Stimulated activated CD8-positive, alpha-beta memory T cell treated with anti-CD3 and anti-CD28 coated beads, Interleukin-4, amount 100 ng/mL, for 48 hours (primary cell): ENCODE measurements at regions not wholly inside any gene's neighbourhood (a gene's known extent, or its start where the extent isn't known, plus 50 kb on each side); places are given as distances from the start of the nearest gene placed in this dataset.
A peak's percentile ranks its signal among the peaks of the same experiment; 100 is the strongest.
"Not testable (repeated sequence)": the region's sequence is repeated elsewhere in the genome, so short reads cannot be mapped to it uniquely, and the experiment has no call there.

Source experiments
- DNase-seq: peaks from one replicate; pipeline ENCODE4 v3.0.0-alpha.2; 2020

DNA sequence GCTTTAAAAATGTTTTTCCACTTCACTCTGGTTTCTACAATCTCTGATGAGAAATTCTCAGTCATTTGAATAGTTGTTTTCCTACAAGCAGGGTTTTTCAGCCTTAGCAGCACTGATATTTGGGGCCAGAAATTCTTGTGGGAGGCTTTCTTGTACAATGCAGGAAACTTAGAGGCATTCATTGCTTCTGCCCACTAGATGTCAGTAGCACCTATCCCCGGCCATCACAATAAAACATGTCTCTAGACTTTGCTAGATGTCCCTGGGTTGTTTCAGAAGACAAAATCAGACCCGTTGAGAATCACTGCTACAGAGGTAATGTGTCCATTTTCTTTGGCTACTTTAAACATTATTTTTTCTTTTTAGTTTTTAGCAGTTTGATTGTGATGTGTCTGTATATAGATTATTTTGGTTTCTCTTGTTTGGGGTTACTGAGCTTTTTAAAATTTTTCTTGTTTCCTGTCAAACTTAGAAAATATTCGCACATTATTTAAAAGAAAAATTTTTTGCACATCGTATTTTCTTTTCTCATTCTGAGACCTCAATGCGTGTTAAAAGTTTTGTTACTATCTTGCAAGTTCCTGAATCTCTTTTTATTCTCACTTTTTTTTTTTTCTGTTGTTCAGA lies 60.8 kb upstream of the CCDC179 start:
- no peak for DNase-seq

DNA sequence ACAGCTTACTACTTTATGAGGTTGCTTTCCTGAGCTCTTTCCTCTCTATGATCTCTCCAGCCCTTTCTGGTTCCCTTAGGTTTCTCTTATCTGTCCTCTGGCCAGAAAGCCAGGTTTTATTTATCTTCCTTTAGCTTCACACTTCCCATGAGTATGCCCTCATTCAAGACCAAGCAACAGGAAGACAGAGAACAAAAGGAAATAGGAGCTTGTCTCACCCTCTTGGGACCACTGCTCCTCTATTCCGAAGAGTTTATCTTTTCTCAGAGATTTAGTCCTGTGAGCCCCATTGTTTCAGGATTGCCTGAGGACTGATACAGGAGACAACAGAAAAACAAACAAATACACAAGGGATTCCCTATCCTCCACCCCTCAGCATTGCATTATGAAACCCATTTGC lies 62.4 kb upstream of the CCDC179 start:
- DNase-seq: no peak

DNA sequence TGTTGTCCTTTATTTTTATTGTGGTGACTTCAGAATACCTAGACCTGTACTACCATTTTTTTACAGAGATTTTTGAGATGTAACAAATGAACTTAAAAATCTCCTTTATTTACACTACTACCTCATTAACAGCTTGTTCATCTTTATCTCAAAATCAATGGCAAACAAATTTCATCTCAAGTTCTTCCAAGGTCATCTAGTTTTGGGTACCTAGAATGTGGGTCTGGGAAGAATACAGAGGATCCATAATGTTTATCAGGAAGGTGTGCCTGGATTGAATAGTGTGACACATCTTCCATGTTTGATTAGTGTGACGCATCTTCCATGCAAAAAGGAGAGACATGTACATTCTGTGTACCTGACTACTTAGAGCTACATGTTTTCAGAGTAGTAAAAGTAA lies 63.3 kb upstream of the CCDC179 start:
- no peak for DNase-seq

- DNase-seq: no peak
These were observed 66.1 kb upstream of the CCDC179 start for GRCh38 chr11:22926341-22926740.

GRCh38 chr11:22927793-22928192 lies 67.5 kb upstream of the CCDC179 start:
- no peak for DNase-seq

DNA sequence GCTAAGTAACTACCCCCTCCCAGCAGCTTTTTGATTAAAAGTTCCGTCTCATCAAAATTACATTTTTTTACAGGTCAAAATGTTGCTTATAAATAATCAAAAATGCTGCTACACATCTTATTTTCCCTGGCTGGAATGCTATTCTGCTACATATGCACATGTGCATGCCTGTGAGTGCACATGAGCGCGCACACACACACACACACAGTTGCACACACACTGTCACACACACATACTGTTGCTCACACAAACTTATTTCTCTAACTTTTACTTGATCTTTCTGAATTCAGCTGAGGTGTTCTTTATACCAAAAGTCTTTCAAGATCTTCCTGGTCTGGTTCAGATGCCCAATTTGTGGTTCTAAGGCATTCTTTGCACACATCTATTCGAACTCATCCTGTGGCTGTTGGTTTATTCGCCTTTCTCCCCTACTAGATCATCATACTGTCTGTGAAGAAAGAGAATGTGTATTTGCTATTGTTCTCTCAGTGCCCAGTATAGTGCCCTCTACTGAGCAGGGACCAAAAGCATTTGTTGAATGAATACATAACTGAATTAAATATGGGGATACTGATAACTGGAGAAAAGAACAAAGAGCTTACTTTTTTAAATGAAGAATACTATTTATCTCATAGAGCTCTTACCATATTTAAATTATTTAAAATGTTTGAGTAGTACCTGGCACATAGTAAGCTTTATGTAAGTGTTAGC lies 68.1 kb upstream of the CCDC179 start:
- no peak for DNase-seq

GRCh38 chr11:22930816-22931594 lies 70.7 kb upstream of the CCDC179 start:
- DNase-seq: no peak

DNA sequence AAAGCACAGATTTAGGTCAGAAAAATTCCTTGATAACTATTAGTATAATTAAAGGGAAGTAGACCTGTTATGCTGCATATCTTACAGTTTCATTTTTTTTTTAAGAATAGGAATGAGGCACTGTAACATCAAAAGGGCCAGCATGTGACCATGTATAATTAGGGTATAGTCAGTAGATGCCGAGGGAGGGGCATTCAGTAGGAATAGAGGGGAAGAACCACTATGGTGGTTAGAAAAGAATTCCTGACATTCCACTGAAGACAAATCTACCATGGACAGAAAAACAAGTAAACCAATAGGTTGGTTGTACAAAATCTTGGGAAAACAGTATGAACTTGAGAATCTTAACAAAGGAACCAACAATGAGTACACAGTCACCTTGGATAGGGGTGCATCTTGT lies 78.4 kb upstream of the CCDC179 start:
- no peak for DNase-seq

GRCh38 chr11:22941544-22941943 lies 81.3 kb upstream of the CCDC179 start:
- DNase-seq: not testable (repeated sequence)

DNA sequence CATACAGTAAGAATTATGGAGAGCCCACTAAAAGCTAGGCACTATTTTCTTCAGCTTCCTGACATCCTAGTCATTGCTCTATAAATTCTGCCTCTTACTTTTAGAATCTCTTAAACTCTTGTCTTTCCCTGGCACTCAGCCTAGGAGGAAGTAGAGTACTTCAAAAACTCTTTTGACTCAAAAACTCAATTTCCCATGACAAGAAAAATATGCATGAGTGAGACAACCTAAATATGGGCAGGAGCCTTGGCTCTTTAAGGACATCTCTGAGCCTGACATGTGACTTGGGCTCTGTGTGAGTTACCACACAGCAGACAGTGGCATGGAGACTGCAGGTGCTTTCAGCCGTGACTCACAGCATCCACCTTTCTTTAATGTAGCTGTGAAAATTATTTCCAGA lies 97.5 kb upstream of the CCDC179 start:
- no peak for DNase-seq

- no peak for DNase-seq
These were observed 114.0 kb upstream of the CCDC179 start for GRCh38 chr11:22974251-22974650.

DNA sequence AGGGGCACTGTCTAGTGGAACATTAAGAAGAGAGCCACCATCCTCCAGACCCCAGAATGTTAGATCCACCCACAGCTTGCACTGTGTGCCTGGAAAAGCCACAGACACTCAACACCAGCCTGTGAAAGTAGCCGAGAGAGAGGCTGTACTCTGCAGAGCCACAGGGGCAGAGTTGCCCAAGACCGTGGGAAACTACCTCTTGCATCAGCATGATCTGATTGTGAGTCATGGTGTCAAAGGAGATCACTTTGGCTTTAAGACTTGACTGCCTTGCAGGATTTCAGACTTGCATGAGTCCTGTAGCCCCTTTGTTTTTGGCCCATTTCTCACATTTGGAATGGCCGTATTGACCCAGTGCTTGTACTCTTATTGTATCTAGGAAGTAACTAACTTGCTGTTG lies 115.9 kb upstream of the CCDC179 start:
- peak; percentile 43 for DNase-seq

- DNase-seq: no peak
These were observed 122.6 kb upstream of the CCDC179 start for GRCh38 chr11:22982903-22983302.

DNA sequence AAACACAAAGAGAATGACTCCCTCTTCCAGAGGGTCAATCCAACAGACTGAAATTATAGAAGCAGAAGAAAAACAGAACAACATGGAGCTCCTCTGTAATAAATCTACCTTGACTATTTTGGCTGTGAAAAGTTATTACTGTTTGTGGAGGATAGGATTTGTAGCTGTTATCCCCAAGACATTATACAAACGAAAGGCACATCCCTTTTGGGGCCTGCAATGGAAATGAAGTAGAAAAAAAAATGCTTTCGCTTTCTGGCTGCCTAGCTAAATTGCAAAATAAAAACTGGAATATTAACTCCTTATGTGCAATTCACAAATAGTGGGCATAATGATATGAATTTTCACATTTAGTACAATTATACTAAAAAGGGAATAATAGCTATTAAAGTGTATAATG lies 123.8 kb upstream of the CCDC179 start:
- DNase-seq: no peak

DNA sequence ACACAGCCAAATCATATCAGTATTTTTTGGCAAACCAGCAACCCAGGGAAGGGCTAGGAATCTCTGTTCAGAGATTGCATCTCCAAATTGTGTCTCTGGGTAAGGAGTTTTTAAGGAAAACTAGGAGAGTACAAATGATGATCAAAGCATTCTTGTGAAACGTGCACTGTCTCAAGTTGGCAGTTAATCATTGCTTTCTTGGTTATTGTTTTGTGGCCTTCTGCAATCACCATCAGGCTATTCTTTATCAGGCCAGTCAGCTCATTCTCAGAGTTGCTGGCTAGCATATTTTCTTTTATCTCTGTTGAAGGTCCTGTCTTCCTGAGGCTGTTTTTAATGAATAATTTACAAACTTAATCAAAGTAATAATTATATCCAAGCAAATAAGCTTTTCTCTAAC lies 129.1 kb upstream of the CCDC179 start:
- DNase-seq: no peak

- no peak for DNase-seq
These were observed 130.9 kb upstream of the CCDC179 start for GRCh38 chr11:22991196-22991595.

- DNase-seq: no peak
These were observed 146.5 kb upstream of the CCDC179 start for GRCh38 chr11:23006730-23007129.

- DNase-seq: no peak
These were observed 150.6 kb upstream of the CCDC179 start for GRCh38 chr11:23010790-23011335.

- DNase-seq: no peak
These were observed 152.7 kb upstream of the CCDC179 start for GRCh38 chr11:23012930-23013329.

GRCh38 chr11:23013509-23013908 lies 153.2 kb upstream of the CCDC179 start:
- DNase-seq: no peak

- no peak for DNase-seq
These were observed 161.1 kb upstream of the CCDC179 start for GRCh38 chr11:23021287-23021863.

DNA sequence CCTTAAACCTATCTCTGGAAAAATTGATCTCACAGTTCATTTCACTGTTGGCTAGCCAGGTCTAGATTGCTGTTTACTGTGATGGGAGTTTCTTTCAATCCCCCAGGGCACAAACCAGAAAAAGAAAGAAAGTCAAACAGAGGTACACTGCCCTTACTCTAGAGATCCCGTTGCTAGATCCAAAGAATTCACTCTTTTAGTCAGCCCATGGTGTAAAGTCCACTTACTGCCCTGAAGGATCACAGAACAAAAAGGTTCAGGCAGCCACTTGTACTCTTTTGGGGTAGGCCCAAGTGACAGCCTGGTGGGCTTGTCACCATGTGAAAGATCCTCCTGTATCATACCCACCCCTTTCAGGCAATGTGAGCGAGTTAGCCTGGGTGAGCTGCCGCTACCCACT lies 162.6 kb upstream of the CCDC179 start:
- DNase-seq: no peak

DNA sequence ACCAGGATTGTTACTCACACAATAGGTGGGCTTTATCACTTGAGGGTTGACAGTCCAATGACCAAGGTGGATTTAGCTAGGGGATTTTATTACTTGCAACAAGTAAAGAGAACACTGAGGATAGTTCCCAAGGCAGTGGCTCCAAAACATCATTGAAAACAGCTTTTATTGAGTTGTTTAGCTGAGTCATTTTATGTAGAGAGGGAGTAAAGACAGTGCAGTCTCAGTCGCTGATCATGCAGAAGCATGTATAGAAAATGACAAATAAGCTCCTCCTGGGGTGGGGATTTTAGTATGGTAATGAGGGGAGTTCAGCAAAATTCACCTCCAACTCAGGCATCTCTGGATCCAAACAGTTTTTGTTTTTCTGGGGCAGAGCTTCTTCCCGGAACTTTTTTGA lies 163.0 kb upstream of the CCDC179 start:
- no peak for DNase-seq
